Stimulated activated CD4-positive, alpha-beta T cell treated with anti-CD3 and anti-CD28 coated beads, Interleukin-15, amount 100 ng/mL, for 24 hours (primary cell): ENCODE measurements at regions not wholly inside any gene's neighbourhood (a gene's known extent, or its start where the extent isn't known, plus 50 kb on each side); places are given as distances from the start of the nearest gene placed in this dataset.
"Not testable (repeated sequence)": the region's sequence is repeated elsewhere in the genome, so short reads cannot be mapped to it uniquely, and the experiment has no call there.

Experiments
- DNase-seq: peaks from one replicate; pipeline ENCODE4 v3.0.0-alpha.2; 2020

- DNase-seq, result no peak
Measured at GRCh38 chr2:167336213-167336612, 447.9 kb downstream of the XIRP2 start.

- DNase-seq, result no peak
Measured at GRCh38 chr2:167335541-167335992, 447.3 kb downstream of the XIRP2 start.

GRCh38 chr2:167334146-167334742 is 446.0 kb downstream of the XIRP2 start:
- DNase-seq, result no peak

GRCh38 chr2:167333245-167333644 is 445.0 kb downstream of the XIRP2 start:
- DNase-seq, result no peak

- no peak for DNase-seq
Measured at GRCh38 chr2:167332358-167332757, 444.1 kb downstream of the XIRP2 start.

- DNase-seq, result peak; percentile 1
Measured at GRCh38 chr2:167331636-167332232, 443.5 kb downstream of the XIRP2 start.

- not testable (repeated sequence) for DNase-seq
Measured at GRCh38 chr2:167328808-167329207, 440.5 kb downstream of the XIRP2 start.

- no peak for DNase-seq
Measured at GRCh38 chr2:167322795-167323194, 434.5 kb downstream of the XIRP2 start.

GRCh38 chr2:167318581-167318980 is 430.3 kb downstream of the XIRP2 start:
- no peak for DNase-seq

GRCh38 chr2:167310442-167310841 is 422.2 kb downstream of the XIRP2 start:
- no peak for DNase-seq
